ENCODE measurements at regions not wholly inside any gene's neighbourhood (a gene's known extent, or its start where the extent isn't known, plus 50 kb on each side); places are given as distances from the start of the nearest gene placed in this dataset.

DNA sequence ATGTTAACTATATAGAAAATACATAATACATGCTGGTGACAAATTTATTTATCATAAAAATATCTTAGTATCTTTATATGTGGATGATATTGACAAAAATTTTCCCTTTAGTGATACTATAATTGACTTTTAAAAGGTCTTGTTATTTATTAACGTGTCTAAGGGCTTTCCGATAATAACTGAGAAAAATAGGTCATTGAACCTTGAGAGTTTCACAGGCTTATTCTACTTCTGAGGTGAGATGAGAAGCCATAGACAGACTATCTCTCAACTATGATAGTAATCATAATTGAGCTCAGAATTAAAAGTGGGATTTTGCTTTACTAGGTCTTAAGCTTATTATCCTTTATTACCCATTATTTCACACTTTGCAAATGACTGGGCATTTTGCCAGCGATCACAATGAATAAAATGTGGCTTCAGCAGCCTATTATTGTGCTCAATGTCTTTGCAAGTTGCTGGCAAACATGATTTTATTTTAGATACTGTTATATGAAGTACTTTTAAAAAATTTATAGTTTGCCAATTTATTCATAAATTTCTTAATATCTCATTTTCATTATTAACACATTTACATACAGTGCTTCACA is 574.5 kb downstream of the ZWINT start:
- TF ChIP-seq RAD21 (IDR thresholded peaks at IDR 0.05; ENCODE audit: insufficient read depth, low read depth, low read length) (no peak), FOS (IDR thresholded peaks at IDR 0.05; ENCODE audit: borderline replicate concordance, extremely low read depth, insufficient read length) (no peak), POLR2AphosphoS2 (IDR thresholded peaks at IDR 0.05; ENCODE audit: low read depth, low read length) (no peak), HDAC6 (IDR thresholded peaks at IDR 0.05; ENCODE audit: unreplicated experiment) (no peak), POLR2A (IDR thresholded peaks at IDR 0.05; ENCODE audit: low read depth, low read length) (no peak), SMAD1 (IDR thresholded peaks at IDR 0.05; ENCODE audit: low read depth, partially characterized antibody) (no peak), SRF (IDR thresholded peaks at IDR 0.05; ENCODE audit: low read depth in 2 of 2, low read length in 2 of 2) (no peak)
